HG03342 (cell line): ENCODE measurements at regions not wholly inside any gene's neighbourhood (a gene's known extent, or its start where the extent isn't known, plus 50 kb on each side); places are given as distances from the start of the nearest gene placed in this dataset.

Experiments used
- ATAC-seq: cut with Tn5 transposase; IDR thresholded peaks from one replicate; pipeline ENCODE4 v1.9.1; 2021; ENCODE audit warnings: mild to moderate bottlenecking, moderate library complexity; ENCODE audit not compliant: unreplicated experiment

- no peak for ATAC-seq
These were observed 74.3 kb upstream of the CCDC150 start for GRCh38 chr2:196565106-196565765.

- no peak for ATAC-seq
These were observed 73.5 kb upstream of the CCDC150 start for GRCh38 chr2:196565982-196566381.

DNA sequence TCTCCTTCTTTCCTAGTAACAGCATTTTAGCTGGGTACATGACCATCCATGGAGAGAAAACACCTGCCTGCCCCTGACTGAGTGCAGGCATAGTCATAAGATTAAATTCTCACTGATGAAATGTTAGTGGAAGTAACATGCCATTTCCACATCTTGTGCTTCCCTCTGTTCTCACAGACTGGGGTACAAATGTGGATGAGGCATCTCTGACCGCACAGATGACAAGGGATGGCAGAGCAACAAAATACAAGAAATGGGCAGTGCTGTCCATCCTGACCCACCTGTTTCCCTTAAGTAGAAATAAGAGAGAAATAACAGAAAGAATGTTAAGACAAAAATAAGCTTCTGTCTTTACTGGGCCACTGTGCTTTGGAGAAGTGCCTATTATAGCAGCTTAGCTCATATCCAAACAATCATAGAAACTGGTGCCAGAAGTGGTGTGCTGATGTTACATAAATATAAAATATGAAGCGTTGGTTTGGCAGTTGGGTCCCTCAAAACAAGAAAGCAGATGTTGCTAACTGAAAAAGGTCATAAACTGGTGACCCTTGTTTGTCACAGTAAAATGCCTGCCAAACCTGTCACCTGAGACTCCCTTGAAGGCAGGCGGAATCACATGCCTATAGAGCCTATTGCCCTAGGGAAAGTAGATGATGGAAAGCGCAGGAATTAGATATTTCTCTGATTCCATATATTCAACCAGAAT is 72.4 kb upstream of the CCDC150 start:
- no peak for ATAC-seq

GRCh38 chr2:196568506-196568905 is 71.0 kb upstream of the CCDC150 start:
- ATAC-seq, result no peak

DNA sequence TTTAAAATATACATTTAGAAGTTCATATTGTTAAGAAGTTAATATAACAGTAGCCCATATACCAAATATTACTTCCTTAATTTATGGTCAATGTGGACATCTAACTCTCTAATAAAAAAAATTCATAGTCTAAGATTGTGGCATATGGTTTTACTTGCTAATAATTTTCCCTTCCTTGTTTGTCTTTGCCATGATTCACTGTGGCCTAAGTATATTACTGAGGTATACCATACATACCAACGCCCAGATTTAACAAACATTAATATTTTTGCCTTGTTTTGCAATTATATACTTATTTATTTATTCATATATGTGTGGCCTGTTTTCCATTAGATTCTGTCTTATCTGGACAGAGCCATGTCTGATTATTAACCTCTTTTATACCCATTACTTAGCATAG is 54.6 kb upstream of the CCDC150 start:
- ATAC-seq, result no peak

DNA sequence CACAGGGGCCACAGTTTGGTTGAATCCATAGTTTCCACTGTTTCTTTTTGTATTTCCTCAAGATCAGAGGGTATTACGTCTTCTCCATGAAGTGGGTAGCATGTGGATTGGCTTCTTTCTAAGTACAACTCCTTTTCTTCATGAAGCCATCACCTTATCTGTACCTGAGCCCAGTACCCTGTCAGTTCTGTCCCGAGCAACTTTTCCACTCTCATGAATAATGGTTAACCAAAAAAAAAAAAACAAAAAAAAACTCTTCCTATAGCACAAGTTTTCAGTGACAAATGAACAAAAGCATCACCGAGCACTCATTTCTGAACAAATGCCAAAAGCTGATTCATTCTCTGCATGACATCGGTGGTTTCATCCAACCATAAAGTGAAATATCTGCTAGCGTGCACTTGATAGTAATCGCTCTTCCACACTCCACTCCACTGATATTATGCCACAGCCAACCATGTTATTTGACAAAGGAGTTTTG is 53.0 kb upstream of the CCDC150 start:
- ATAC-seq, result no peak

- ATAC-seq, result no peak
These were observed 52.5 kb upstream of the CCDC150 start for GRCh38 chr2:196587056-196587455.

- ATAC-seq, result no peak
These were observed 51.8 kb upstream of the CCDC150 start for GRCh38 chr2:196587739-196588138.

DNA sequence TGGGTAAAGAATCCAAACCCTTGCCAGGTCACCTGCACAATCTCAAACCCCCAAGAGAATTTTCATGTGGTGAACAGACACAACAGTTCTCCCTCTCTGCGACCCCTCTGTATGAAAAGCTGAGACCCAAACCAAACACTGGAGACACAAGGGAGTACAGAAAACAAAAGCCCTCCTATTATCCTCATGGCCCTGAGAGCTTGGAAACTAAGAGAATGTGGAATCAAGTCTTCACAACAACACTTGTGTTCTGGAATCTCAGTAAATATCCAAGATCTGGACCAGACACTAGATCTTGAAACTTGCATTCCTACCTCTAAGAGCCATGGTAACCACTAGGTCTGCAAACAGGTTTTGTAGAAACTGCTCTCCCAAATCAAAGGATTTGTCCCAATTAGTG is 50.1 kb upstream of the CCDC150 start:
- no peak for ATAC-seq
